ENCODE measurements at regions not wholly inside any gene's neighbourhood (a gene's known extent, or its start where the extent isn't known, plus 50 kb on each side); places are given as distances from the start of the nearest gene placed in this dataset.

DNA sequence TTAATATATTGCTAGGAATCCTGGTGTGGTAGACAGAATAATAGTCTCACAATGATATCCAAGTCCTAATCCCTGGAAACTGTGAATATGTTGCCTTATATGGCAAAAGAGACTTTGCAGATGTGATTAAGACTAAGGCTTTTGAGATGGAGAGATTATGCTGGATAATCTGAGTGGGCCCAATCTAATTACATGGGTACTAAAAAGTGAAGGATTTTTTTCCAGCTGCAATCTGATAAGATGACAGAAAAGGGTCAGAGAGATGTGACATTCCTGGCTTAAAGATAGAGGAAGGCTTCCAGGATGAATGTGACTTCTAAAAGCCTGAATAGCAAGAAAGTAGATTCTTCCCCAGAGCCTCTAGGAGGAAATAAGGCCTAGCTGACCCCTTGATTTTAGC lies 80.7 kb upstream of the MPDZ start:
- no peak for DNase-seq (ENCODE audit: low read depth, low spot score)
- Histone ChIP-seq H3K36me3 (ENCODE audit: control insufficient read depth, insufficient read depth, low read length) (no peaks in the 10 kb centered on the region), H3K4me1 (ENCODE audit: control insufficient read depth, insufficient read depth, low read length) (no peaks in the 10 kb centered on the region), H3K9me3 (ENCODE audit: control insufficient read depth, insufficient read depth, low read depth, low read length) (no peaks in the 10 kb centered on the region), H3K27ac (ENCODE audit: low read length) (no peak overlapping the region), H3K27me3 (ENCODE audit: control insufficient read depth, insufficient read depth, low read length) (no peaks in the 10 kb centered on the region), H3K4me3 (ENCODE audit: low read depth in 2 of 2, low read length in 2 of 2) (no peak overlapping the region)
- TF ChIP-seq, protein P1, sequence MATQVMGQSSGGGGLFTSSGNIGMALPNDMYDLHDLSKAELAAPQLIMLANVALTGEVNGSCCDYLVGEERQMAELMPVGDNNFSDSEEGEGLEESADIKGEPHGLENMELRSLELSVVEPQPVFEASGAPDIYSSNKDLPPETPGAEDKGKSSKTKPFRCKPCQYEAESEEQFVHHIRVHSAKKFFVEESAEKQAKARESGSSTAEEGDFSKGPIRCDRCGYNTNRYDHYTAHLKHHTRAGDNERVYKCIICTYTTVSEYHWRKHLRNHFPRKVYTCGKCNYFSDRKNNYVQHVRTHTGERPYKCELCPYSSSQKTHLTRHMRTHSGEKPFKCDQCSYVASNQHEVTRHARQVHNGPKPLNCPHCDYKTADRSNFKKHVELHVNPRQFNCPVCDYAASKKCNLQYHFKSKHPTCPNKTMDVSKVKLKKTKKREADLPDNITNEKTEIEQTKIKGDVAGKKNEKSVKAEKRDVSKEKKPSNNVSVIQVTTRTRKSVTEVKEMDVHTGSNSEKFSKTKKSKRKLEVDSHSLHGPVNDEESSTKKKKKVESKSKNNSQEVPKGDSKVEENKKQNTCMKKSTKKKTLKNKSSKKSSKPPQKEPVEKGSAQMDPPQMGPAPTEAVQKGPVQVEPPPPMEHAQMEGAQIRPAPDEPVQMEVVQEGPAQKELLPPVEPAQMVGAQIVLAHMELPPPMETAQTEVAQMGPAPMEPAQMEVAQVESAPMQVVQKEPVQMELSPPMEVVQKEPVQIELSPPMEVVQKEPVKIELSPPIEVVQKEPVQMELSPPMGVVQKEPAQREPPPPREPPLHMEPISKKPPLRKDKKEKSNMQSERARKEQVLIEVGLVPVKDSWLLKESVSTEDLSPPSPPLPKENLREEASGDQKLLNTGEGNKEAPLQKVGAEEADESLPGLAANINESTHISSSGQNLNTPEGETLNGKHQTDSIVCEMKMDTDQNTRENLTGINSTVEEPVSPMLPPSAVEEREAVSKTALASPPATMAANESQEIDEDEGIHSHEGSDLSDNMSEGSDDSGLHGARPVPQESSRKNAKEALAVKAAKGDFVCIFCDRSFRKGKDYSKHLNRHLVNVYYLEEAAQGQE (IDR thresholded peaks at IDR 0.05; ENCODE audit: insufficient read depth in 1 of 2, low read depth in 2 of 2, low read length in 1 of 2) = no peak
- TF ChIP-seq SIN3A (IDR thresholded peaks at IDR 0.05; ENCODE audit: borderline replicate concordance, insufficient read depth, low read depth, low read length) (no peak), POLR2AphosphoS5 (IDR thresholded peaks at IDR 0.05; ENCODE audit: low read depth, low read length) (no peak), TCF7L2 (IDR thresholded peaks at IDR 0.05; ENCODE audit: low read depth, low read length) (no peak)
- TF ChIP-seq, protein P2, sequence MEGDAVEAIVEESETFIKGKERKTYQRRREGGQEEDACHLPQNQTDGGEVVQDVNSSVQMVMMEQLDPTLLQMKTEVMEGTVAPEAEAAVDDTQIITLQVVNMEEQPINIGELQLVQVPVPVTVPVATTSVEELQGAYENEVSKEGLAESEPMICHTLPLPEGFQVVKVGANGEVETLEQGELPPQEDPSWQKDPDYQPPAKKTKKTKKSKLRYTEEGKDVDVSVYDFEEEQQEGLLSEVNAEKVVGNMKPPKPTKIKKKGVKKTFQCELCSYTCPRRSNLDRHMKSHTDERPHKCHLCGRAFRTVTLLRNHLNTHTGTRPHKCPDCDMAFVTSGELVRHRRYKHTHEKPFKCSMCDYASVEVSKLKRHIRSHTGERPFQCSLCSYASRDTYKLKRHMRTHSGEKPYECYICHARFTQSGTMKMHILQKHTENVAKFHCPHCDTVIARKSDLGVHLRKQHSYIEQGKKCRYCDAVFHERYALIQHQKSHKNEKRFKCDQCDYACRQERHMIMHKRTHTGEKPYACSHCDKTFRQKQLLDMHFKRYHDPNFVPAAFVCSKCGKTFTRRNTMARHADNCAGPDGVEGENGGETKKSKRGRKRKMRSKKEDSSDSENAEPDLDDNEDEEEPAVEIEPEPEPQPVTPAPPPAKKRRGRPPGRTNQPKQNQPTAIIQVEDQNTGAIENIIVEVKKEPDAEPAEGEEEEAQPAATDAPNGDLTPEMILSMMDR (IDR thresholded peaks at IDR 0.05) = no peak
- ChIA-PET POLR2A (no interaction called here), CTCF (no interaction called here)
- intact Hi-C loops (cut with micrococcal nuclease; ENCODE audit: unreplicated experiment) (no loop called here), in situ Hi-C loops (cut with HindIII; ENCODE audit: low pct_unique_long_range_greater_than_20kb, low sequenced_read_pairs) (no loop called here)
- no TSS peak for BruUV-seq (replicated peaks)
- ATAC-seq = no peak

DNA sequence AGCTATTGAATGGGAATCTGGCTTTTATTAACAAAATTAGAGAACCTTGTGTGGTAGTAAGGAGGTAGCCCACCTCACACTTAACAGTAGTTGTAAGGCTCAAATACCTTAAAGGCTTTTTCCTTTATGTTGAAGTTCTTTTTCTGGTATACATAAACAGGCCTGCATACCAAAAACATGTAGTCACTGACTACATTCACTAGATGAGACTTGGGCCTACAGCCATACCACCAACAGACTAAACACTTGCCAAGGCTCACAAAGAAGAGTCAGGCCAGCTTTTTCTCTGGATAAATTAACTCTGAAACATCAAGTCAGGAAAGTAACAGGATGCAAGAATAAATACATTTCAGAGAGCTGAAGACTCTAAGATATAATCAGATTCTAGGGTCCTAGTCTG lies 78.6 kb upstream of the MPDZ start:
- H3K36me3 ChIP-seq (ENCODE audit: control insufficient read depth, insufficient read depth, low read length) = no peaks in the 10 kb centered on the region
- ChIA-PET POLR2A (no interaction called here), CTCF (no interaction called here)
- TF ChIP-seq TCF7L2 (IDR thresholded peaks at IDR 0.05; ENCODE audit: low read depth, low read length) (no peak), SIN3A (IDR thresholded peaks at IDR 0.05; ENCODE audit: borderline replicate concordance, insufficient read depth, low read depth, low read length) (no peak), POLR2AphosphoS5 (IDR thresholded peaks at IDR 0.05; ENCODE audit: low read depth, low read length) (no peak)
- TF ChIP-seq, protein P2 (IDR thresholded peaks at IDR 0.05) = no peak
- TF ChIP-seq, protein P1 (IDR thresholded peaks at IDR 0.05; ENCODE audit: insufficient read depth in 1 of 2, low read depth in 2 of 2, low read length in 1 of 2) = no peak
- no peaks in the 10 kb centered on the region for H3K9me3 ChIP-seq (ENCODE audit: control insufficient read depth, insufficient read depth, low read depth, low read length)
- H3K27me3 ChIP-seq (ENCODE audit: control insufficient read depth, insufficient read depth, low read length) = no peaks in the 10 kb centered on the region
- DNase-seq (ENCODE audit: low read depth, low spot score) = no peak
- no TSS peak for BruUV-seq (replicated peaks)
- no peak for ATAC-seq
- intact Hi-C loops (cut with micrococcal nuclease; ENCODE audit: unreplicated experiment) = no loop called here
- H3K4me1 ChIP-seq (ENCODE audit: control insufficient read depth, insufficient read depth, low read length) = no peaks in the 10 kb centered on the region
- H3K4me3 ChIP-seq (ENCODE audit: low read depth in 2 of 2, low read length in 2 of 2) = no peak overlapping the region
- no peak overlapping the region for H3K27ac ChIP-seq (ENCODE audit: low read length)
- in situ Hi-C loops (cut with HindIII; ENCODE audit: low pct_unique_long_range_greater_than_20kb, low sequenced_read_pairs) = no loop called here
